ENCODE measurements at regions not wholly inside any gene's neighbourhood (a gene's known extent, or its start where the extent isn't known, plus 50 kb on each side); places are given as distances from the start of the nearest gene placed in this dataset.

- Histone ChIP-seq H3K36me3 (ENCODE audit: control insufficient read depth, low read length) (no peaks in the 10 kb centered on the region), H3K27ac (ENCODE audit: low read depth, low read length) (no peak overlapping the region), H3K4me1 (ENCODE audit: control insufficient read depth, low read length) (no peaks in the 10 kb centered on the region), H4K20me1 (ENCODE audit: control insufficient read depth, insufficient read depth, low read depth, low read length) (no peaks in the 10 kb centered on the region), H3K27me3 (ENCODE audit: control insufficient read depth, low read length) (no peaks in the 10 kb centered on the region), H3F3A (ENCODE audit: control insufficient read depth, insufficient read depth) (no peaks in the 10 kb centered on the region), H3K9me3 (ENCODE audit: control insufficient read depth, insufficient read depth, low read length) (no peaks in the 10 kb centered on the region), H3K4me3 (ENCODE audit: low read length) (no peak overlapping the region), H3K4me2 (ENCODE audit: low read length) (no peak overlapping the region), H3K9me2 (replicated peaks; ENCODE audit: control insufficient read depth, low read length) (no peaks in the 10 kb centered on the region), H3K79me2 (ENCODE audit: control insufficient read depth, low read length) (no peaks in the 10 kb centered on the region)
- no peak for TF ChIP-seq CTCF (IDR thresholded peaks at IDR 0.05; ENCODE audit: low read depth, low read length, poor library complexity, severe bottlenecking)
- no peak for TF ChIP-seq EZH2phosphoT487 (IDR thresholded peaks at IDR 0.05; ENCODE audit: borderline replicate concordance, low read length)
Observed at GRCh38 chr2:83579507-83579906, 879.6 kb downstream of the SUCLG1 start.

- Histone ChIP-seq H3K4me2 (ENCODE audit: low read length) (no peak overlapping the region), H4K20me1 (ENCODE audit: control insufficient read depth, insufficient read depth, low read depth, low read length) (no peaks in the 10 kb centered on the region)
Observed at GRCh38 chr2:83578405-83578804, 880.7 kb downstream of the SUCLG1 start.

GRCh38 chr2:83574614-83575013, 884.5 kb downstream of the SUCLG1 start:
- no peaks in the 10 kb centered on the region for H3K9me2 ChIP-seq (replicated peaks; ENCODE audit: control insufficient read depth, low read length)
- no peaks in the 10 kb centered on the region for H3K27me3 ChIP-seq (ENCODE audit: control insufficient read depth, low read length)
- H3K4me1 ChIP-seq (ENCODE audit: control insufficient read depth, low read length): no peaks in the 10 kb centered on the region
- no peaks in the 10 kb centered on the region for H3K36me3 ChIP-seq (ENCODE audit: control insufficient read depth, low read length)
- no peak overlapping the region for H3K4me2 ChIP-seq (ENCODE audit: low read length)
- no peaks in the 10 kb centered on the region for H3K9me3 ChIP-seq (ENCODE audit: control insufficient read depth, insufficient read depth, low read length)
- H3K4me3 ChIP-seq (ENCODE audit: low read length): no peak overlapping the region
- TF ChIP-seq CTCF (IDR thresholded peaks at IDR 0.05; ENCODE audit: low read depth, low read length, poor library complexity, severe bottlenecking) (no peak), EZH2phosphoT487 (IDR thresholded peaks at IDR 0.05; ENCODE audit: borderline replicate concordance, low read length) (no peak)
- H3K27ac ChIP-seq (ENCODE audit: low read depth, low read length): no peak overlapping the region
- H3K79me2 ChIP-seq (ENCODE audit: control insufficient read depth, low read length): no peaks in the 10 kb centered on the region
- H3F3A ChIP-seq (ENCODE audit: control insufficient read depth, insufficient read depth): no peaks in the 10 kb centered on the region
- H4K20me1 ChIP-seq (ENCODE audit: control insufficient read depth, insufficient read depth, low read depth, low read length): no peaks in the 10 kb centered on the region

More at GRCh38 chr2:83578405-83578804, 880.7 kb downstream of the SUCLG1 start:
- Histone ChIP-seq H3K9me2 (replicated peaks; ENCODE audit: control insufficient read depth, low read length) (no peaks in the 10 kb centered on the region), H3K9me3 (ENCODE audit: control insufficient read depth, insufficient read depth, low read length) (no peaks in the 10 kb centered on the region), H3K27me3 (ENCODE audit: control insufficient read depth, low read length) (no peaks in the 10 kb centered on the region), H3F3A (ENCODE audit: control insufficient read depth, insufficient read depth) (no peaks in the 10 kb centered on the region), H3K4me1 (ENCODE audit: control insufficient read depth, low read length) (no peaks in the 10 kb centered on the region), H3K79me2 (ENCODE audit: control insufficient read depth, low read length) (no peaks in the 10 kb centered on the region), H3K36me3 (ENCODE audit: control insufficient read depth, low read length) (no peaks in the 10 kb centered on the region), H3K4me3 (ENCODE audit: low read length) (no peak overlapping the region), H3K27ac (ENCODE audit: low read depth, low read length) (no peak overlapping the region)
- TF ChIP-seq CTCF (IDR thresholded peaks at IDR 0.05; ENCODE audit: low read depth, low read length, poor library complexity, severe bottlenecking) (no peak), EZH2phosphoT487 (IDR thresholded peaks at IDR 0.05; ENCODE audit: borderline replicate concordance, low read length) (no peak)

GRCh38 chr2:83573060-83573459, 886.0 kb downstream of the SUCLG1 start:
- Histone ChIP-seq H3K4me2 (ENCODE audit: low read length) (no peak overlapping the region), H3K4me1 (ENCODE audit: control insufficient read depth, low read length) (no peaks in the 10 kb centered on the region), H3K9me3 (ENCODE audit: control insufficient read depth, insufficient read depth, low read length) (no peaks in the 10 kb centered on the region), H3K4me3 (ENCODE audit: low read length) (no peak overlapping the region), H3K36me3 (ENCODE audit: control insufficient read depth, low read length) (no peaks in the 10 kb centered on the region), H3F3A (ENCODE audit: control insufficient read depth, insufficient read depth) (no peaks in the 10 kb centered on the region), H3K27ac (ENCODE audit: low read depth, low read length) (no peak overlapping the region), H3K27me3 (ENCODE audit: control insufficient read depth, low read length) (no peaks in the 10 kb centered on the region), H3K9me2 (replicated peaks; ENCODE audit: control insufficient read depth, low read length) (no peaks in the 10 kb centered on the region), H3K79me2 (ENCODE audit: control insufficient read depth, low read length) (no peaks in the 10 kb centered on the region), H4K20me1 (ENCODE audit: control insufficient read depth, insufficient read depth, low read depth, low read length) (no peaks in the 10 kb centered on the region)
- no peak for TF ChIP-seq CTCF (IDR thresholded peaks at IDR 0.05; ENCODE audit: low read depth, low read length, poor library complexity, severe bottlenecking)
- TF ChIP-seq EZH2phosphoT487 (IDR thresholded peaks at IDR 0.05; ENCODE audit: borderline replicate concordance, low read length): no peak

Data from DOHH2 (cell line).